Peyer's patch (tissue), 4 donors: ENCODE measurements at regions not wholly inside any gene's neighbourhood (a gene's known extent, or its start where the extent isn't known, plus 50 kb on each side); places are given as distances from the start of the nearest gene placed in this dataset.

Experiments
- DNase-seq, 3 donors: peaks; one replicate each; pipeline ENCODE4 v3.0.0-alpha.2; 2017 to 2019
- H3K27ac ChIP-seq, 4 donors: fragments of 200-600 bp; sonication (generic); one replicate each; pipeline ENCODE4 v1.5.1; 2016 to 2019
- H3K27me3 ChIP-seq, 2 donors: fragments of 200-600 bp; sonication (generic); one replicate each; pipeline ENCODE4 v1.5.1; 2019
- H3K36me3 ChIP-seq, 3 donors: fragments of 200-600 bp; sonication (generic); one replicate each; pipeline ENCODE4 v1.5.1; 2016 to 2019
- H3K4me1 ChIP-seq, 4 donors: fragments of 200-600 bp; sonication (generic); one replicate each; pipeline ENCODE4 v1.5.1; 2016 to 2019
- H3K4me3 ChIP-seq, 4 donors: fragments of 200-600 bp; sonication (generic); 1 replicate in 3 of 4; 2 replicates in 1 of 4; pipeline ENCODE4 v1.5.1; 2016 to 2019; ENCODE audit warnings: mild to moderate bottlenecking in 1 of 4
- H3K9me3 ChIP-seq, 4 donors: fragments of 200-600 bp; sonication (generic); one replicate each; pipeline ENCODE4 v1.5.1; 2016 to 2019; ENCODE audit warnings: mild to moderate bottlenecking in 1 of 4
- CTCF ChIP-seq, 6 experiments: fragments of 450-650 bp in 4 of 6; fragments of 200-600 bp in 2 of 6; sonication (generic) in 1 of 6; IDR thresholded peaks; one replicate each; pipeline ENCODE4 v1.5.1; 2017 to 2019; ENCODE audit warnings: antibody characterized with exemption in 6 of 6, mild to moderate bottlenecking in 3 of 6, moderate library complexity in 1 of 6
- POLR2A ChIP-seq, 2 donors: fragments of 450-650 bp; IDR thresholded peaks; one replicate each; pipeline ENCODE4 v1.5.1; 2017; ENCODE audit warnings: antibody characterized with exemption in 2 of 2, mild to moderate bottlenecking in 2 of 2, moderate library complexity in 2 of 2

- no peaks in the 10 kb centered on the region for H3K4me1 ChIP-seq
- no peaks in the 10 kb centered on the region for H3K9me3 ChIP-seq
- TF ChIP-seq POLR2A (IDR thresholded peaks at IDR 0.05) (no peak), CTCF (IDR thresholded peaks at IDR 0.05) (no peak)
- H3K27ac ChIP-seq = no peak overlapping the region
- no peaks in the 10 kb centered on the region for H3K36me3 ChIP-seq
- no peak overlapping the region for H3K4me3 ChIP-seq
- H3K27me3 ChIP-seq = no peaks in the 10 kb centered on the region
- no peak for DNase-seq
Measured at GRCh38 chr6:63114610-63115211, 96.6 kb upstream of the FKBP1C start.

GRCh38 chr6:63121166-63121565 lies 90.1 kb upstream of the FKBP1C start:
- no peaks in the 10 kb centered on the region for H3K9me3 ChIP-seq
- no peaks in the 10 kb centered on the region for H3K4me1 ChIP-seq
- no peaks in the 10 kb centered on the region for H3K36me3 ChIP-seq
- no peak overlapping the region for H3K27ac ChIP-seq
- no peaks in the 10 kb centered on the region for H3K27me3 ChIP-seq
- no peak for TF ChIP-seq CTCF (IDR thresholded peaks at IDR 0.05)
- TF ChIP-seq POLR2A (IDR thresholded peaks at IDR 0.05) = no peak
- H3K4me3 ChIP-seq = no peak overlapping the region
- DNase-seq = no peak

- DNase-seq = no peak
- Histone ChIP-seq H3K9me3 (no peaks in the 10 kb centered on the region), H3K27me3 (no peaks in the 10 kb centered on the region), H3K36me3 (no peaks in the 10 kb centered on the region), H3K4me3 (no peak overlapping the region), H3K27ac (no peak overlapping the region), H3K4me1 (no peaks in the 10 kb centered on the region)
- TF ChIP-seq CTCF (IDR thresholded peaks at IDR 0.05) (no peak), POLR2A (IDR thresholded peaks at IDR 0.05) (no peak)
Measured at GRCh38 chr6:63140114-63140513, 71.2 kb upstream of the FKBP1C start.

- H3K27ac ChIP-seq = no peak overlapping the region
Measured at GRCh38 chr6:63140692-63141318, 70.5 kb upstream of the FKBP1C start.

GRCh38 chr6:63149730-63150129 lies 61.5 kb upstream of the FKBP1C start:
- no peaks in the 10 kb centered on the region for H3K27me3 ChIP-seq
- no peak overlapping the region for H3K27ac ChIP-seq
- H3K36me3 ChIP-seq = no peaks in the 10 kb centered on the region
- H3K9me3 ChIP-seq = no peaks in the 10 kb centered on the region
- DNase-seq = no peak
- no peak overlapping the region for H3K4me3 ChIP-seq
- no peaks in the 10 kb centered on the region for H3K4me1 ChIP-seq
- TF ChIP-seq CTCF (IDR thresholded peaks at IDR 0.05) = no peak
- TF ChIP-seq POLR2A (IDR thresholded peaks at IDR 0.05) = no peak

More at GRCh38 chr6:63140692-63141318, 70.5 kb upstream of the FKBP1C start:
- no peaks in the 10 kb centered on the region for H3K36me3 ChIP-seq
- no peak overlapping the region for H3K4me3 ChIP-seq
- no peak for TF ChIP-seq POLR2A (IDR thresholded peaks at IDR 0.05)
- TF ChIP-seq CTCF (IDR thresholded peaks at IDR 0.05) = no peak
- H3K4me1 ChIP-seq = no peaks in the 10 kb centered on the region
- no peak for DNase-seq
- H3K9me3 ChIP-seq = no peaks in the 10 kb centered on the region
- no peaks in the 10 kb centered on the region for H3K27me3 ChIP-seq
